Skeletal muscle satellite cell (primary cell): ENCODE measurements at regions not wholly inside any gene's neighbourhood (a gene's known extent, or its start where the extent isn't known, plus 50 kb on each side); places are given as distances from the start of the nearest gene placed in this dataset.

Experiments
- H3K27me3 ChIP-seq: 2 replicates; pipeline ENCODE4 v1.7.0; 2013; ENCODE audit warnings: low read length; ENCODE audit not compliant: control insufficient read depth, insufficient read depth
- H3K36me3 ChIP-seq: 2 replicates; pipeline ENCODE4 v1.7.0; 2013; ENCODE audit warnings: mild to moderate bottlenecking, control low read depth, low read length; ENCODE audit not compliant: insufficient read depth
- H3K4me1 ChIP-seq: 2 replicates; pipeline ENCODE4 v1.7.0; 2013; ENCODE audit warnings: low read length; ENCODE audit not compliant: control insufficient read depth, insufficient read depth
- H3K4me2 ChIP-seq: 2 replicates; pipeline ENCODE4 v1.7.0; 2013; ENCODE audit warnings: mild to moderate bottlenecking, low read length
- H3K4me3 ChIP-seq: 2 replicates; pipeline ENCODE4 v1.7.0; 2013; ENCODE audit warnings: low read length
- H3K9ac ChIP-seq: 2 replicates; pipeline ENCODE4 v1.7.0; 2013; ENCODE audit warnings: mild to moderate bottlenecking, low read depth, low read length, moderate library complexity
- H3K9me3 ChIP-seq: replicated peaks from 2 replicates; pipeline ENCODE4 v1.7.0; 2013; ENCODE audit warnings: mild to moderate bottlenecking, control low read depth, low read length

- Histone ChIP-seq H3K4me2 (no peak overlapping the region), H3K27me3 (no peaks in the 10 kb centered on the region), H3K4me1 (peaks cover 12% of the 10 kb centered on the region), H3K4me3 (no peak overlapping the region), H3K36me3 (no peaks in the 10 kb centered on the region), H3K9ac (no peak overlapping the region), H3K9me3 (no peaks in the 10 kb centered on the region)
These were observed 736.5 kb downstream of the HACE1 start for GRCh38 chr6:104123227-104123626.

DNA sequence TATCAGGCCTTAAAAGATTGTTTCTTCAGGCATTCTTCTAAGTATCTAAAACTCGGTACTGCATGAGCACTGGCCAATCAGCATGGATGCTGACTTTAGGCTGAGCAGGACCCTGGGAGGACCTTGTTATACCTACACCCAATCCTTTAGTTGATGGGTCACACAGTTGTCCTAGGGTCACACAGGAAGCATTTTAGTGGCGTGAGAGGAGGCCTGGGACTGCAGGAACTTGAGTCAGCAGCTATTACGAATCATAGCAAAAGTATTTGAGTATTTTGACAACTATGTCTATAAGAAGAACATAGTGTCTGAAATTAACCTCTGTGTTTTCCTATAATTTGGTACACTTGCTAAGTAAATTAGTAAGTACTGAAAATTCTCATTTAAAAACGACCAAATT lies 741.4 kb downstream of the HACE1 start:
- Histone ChIP-seq H3K36me3 (no peaks in the 10 kb centered on the region), H3K4me1 (peaks cover 16% of the 10 kb centered on the region), H3K9me3 (no peaks in the 10 kb centered on the region), H3K4me2 (no peak overlapping the region), H3K4me3 (no peak overlapping the region), H3K27me3 (no peaks in the 10 kb centered on the region), H3K9ac (peak overlapping the region; percentile 30)

GRCh38 chr6:104109806-104110205 lies 749.9 kb downstream of the HACE1 start:
- H3K36me3 ChIP-seq: no peaks in the 10 kb centered on the region
- H3K4me2 ChIP-seq: no peak overlapping the region
- no peak overlapping the region for H3K4me3 ChIP-seq
- no peaks in the 10 kb centered on the region for H3K4me1 ChIP-seq
- H3K9me3 ChIP-seq: no peaks in the 10 kb centered on the region
- H3K27me3 ChIP-seq: no peaks in the 10 kb centered on the region
- H3K9ac ChIP-seq: no peak overlapping the region

DNA sequence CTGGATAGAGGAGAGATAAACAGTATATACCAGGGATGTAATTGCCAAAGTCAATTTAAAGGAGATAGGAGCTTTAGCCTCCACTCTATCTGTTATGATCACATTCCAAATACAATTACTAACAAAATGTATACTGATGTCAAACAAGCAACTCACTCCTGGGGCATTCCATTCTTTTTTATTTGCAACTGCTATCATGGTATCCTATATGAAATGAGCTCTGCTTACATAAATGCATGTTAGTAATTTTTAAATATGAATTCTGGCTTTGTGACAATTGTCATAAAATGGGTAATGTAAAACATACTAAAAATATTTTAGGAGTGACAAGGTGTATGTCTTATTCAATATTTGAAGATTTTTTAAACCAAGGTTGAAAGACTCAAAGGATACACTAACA lies 751.1 kb downstream of the HACE1 start:
- Histone ChIP-seq H3K4me2 (no peak overlapping the region), H3K27me3 (no peaks in the 10 kb centered on the region), H3K4me1 (no peaks in the 10 kb centered on the region), H3K9me3 (no peaks in the 10 kb centered on the region), H3K36me3 (no peaks in the 10 kb centered on the region), H3K9ac (no peak overlapping the region), H3K4me3 (no peak overlapping the region)

- H3K4me3 ChIP-seq: no peak overlapping the region
- no peaks in the 10 kb centered on the region for H3K9me3 ChIP-seq
- H3K9ac ChIP-seq: no peak overlapping the region
- no peaks in the 10 kb centered on the region for H3K36me3 ChIP-seq
- no peaks in the 10 kb centered on the region for H3K4me1 ChIP-seq
- no peak overlapping the region for H3K4me2 ChIP-seq
- no peaks in the 10 kb centered on the region for H3K27me3 ChIP-seq
These were observed 763.9 kb downstream of the HACE1 start for GRCh38 chr6:104095661-104096416.

GRCh38 chr6:104087765-104088164 lies 772.0 kb downstream of the HACE1 start:
- H3K9ac ChIP-seq: no peak overlapping the region

DNA sequence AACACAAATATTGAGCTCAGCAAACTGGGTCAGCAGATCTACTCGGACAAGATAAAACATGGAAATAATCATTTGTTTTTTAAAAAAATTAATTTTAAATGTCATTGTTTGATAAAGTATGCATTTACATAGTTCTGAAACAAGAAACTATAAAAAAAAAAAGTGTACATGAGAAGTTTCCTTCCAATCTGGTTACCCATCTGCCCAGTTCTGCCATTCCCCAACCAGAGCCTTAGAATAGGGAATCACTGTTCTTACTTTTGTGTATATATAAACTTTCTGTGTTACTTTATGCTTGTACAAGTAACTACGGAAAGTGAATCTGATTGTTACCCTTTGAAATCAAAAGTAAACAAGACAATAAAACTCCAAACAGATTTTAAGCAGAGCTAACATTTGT lies 791.4 kb downstream of the HACE1 start:
- Histone ChIP-seq H3K4me2 (no peak overlapping the region), H3K4me3 (no peak overlapping the region), H3K9me3 (no peaks in the 10 kb centered on the region), H3K4me1 (no peaks in the 10 kb centered on the region), H3K27me3 (no peaks in the 10 kb centered on the region), H3K9ac (no peak overlapping the region), H3K36me3 (no peaks in the 10 kb centered on the region)

More at GRCh38 chr6:104087765-104088164, 772.0 kb downstream of the HACE1 start:
- H3K27me3 ChIP-seq: no peaks in the 10 kb centered on the region
- H3K4me1 ChIP-seq: no peaks in the 10 kb centered on the region
- H3K4me3 ChIP-seq: no peak overlapping the region
- no peaks in the 10 kb centered on the region for H3K36me3 ChIP-seq
- H3K9me3 ChIP-seq: no peaks in the 10 kb centered on the region
- no peak overlapping the region for H3K4me2 ChIP-seq

- Histone ChIP-seq H3K4me2 (no peak overlapping the region), H3K27me3 (no peaks in the 10 kb centered on the region), H3K4me1 (no peaks in the 10 kb centered on the region), H3K9ac (no peak overlapping the region), H3K4me3 (no peak overlapping the region), H3K36me3 (no peaks in the 10 kb centered on the region), H3K9me3 (no peaks in the 10 kb centered on the region)
These were observed 794.8 kb downstream of the HACE1 start for GRCh38 chr6:104064876-104065275.

DNA sequence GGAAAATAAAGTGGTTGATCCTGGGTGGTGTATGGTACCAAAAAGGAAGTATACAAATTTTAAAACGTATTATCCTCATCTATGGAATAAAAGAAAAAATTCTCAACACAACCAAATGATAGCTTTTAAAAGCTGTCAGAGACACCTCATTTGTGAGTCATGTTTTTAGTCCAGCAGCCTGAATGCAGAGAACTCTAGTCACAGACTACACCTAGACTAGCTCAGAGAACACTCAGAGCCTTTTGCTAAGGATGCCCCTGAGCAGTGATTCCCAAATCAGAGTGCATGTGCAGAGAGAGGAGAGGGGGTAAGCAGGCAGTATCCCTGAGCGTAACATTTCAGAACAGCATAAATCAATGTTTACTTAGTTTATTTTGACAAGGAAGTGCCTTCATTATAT lies 809.3 kb downstream of the HACE1 start:
- no peaks in the 10 kb centered on the region for H3K4me1 ChIP-seq
- H3K9ac ChIP-seq: no peak overlapping the region
- no peaks in the 10 kb centered on the region for H3K27me3 ChIP-seq
- H3K9me3 ChIP-seq: no peaks in the 10 kb centered on the region
- H3K4me2 ChIP-seq: no peak overlapping the region
- H3K4me3 ChIP-seq: no peak overlapping the region
- no peaks in the 10 kb centered on the region for H3K36me3 ChIP-seq

DNA sequence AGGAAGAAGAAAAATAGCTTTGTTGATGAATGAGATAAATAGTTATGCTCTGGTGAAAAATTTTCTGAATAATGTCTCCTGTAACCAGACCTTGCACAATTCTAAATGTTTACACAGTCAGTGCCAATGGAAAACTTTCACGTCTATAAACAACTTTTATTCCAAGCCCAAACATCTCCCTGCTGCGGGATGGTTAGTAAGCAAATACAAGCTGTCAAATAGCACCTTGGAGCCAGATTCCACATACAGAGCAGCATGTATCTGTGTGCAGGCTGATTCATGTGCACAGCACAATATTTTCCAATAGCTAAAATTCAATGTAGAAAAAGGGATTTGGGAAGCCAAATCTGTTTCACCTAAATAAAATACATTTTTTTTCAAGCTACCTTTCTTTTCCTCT lies 813.3 kb downstream of the HACE1 start:
- Histone ChIP-seq H3K9ac (no peak overlapping the region), H3K4me3 (no peak overlapping the region), H3K4me2 (no peak overlapping the region), H3K27me3 (no peaks in the 10 kb centered on the region), H3K36me3 (no peaks in the 10 kb centered on the region), H3K4me1 (no peaks in the 10 kb centered on the region), H3K9me3 (peaks cover 3% of the 10 kb centered on the region)

DNA sequence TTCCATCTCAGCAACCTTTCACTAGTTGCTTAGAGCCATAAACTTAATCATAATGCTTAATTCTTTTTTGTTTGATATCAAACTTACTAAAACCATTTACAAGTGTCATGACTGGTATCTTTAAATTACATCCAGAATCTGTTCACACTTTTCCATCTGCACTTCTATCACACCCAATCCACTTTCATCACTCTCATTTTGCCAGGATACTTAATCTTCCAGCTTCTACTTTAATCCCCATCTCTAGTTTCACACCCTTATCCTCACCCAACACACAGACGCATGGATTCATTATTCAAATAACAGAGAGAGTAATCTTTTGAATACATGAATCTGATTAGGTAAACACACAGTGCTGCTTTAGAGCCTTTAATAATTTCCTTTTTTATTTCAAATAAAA lies 828.4 kb downstream of the HACE1 start:
- Histone ChIP-seq H3K9ac (no peak overlapping the region), H3K4me3 (no peak overlapping the region), H3K9me3 (no peaks in the 10 kb centered on the region), H3K27me3 (no peaks in the 10 kb centered on the region), H3K4me1 (no peaks in the 10 kb centered on the region), H3K36me3 (no peaks in the 10 kb centered on the region), H3K4me2 (no peak overlapping the region)

- Histone ChIP-seq H3K4me2 (no peak overlapping the region), H3K4me1 (no peaks in the 10 kb centered on the region), H3K36me3 (no peaks in the 10 kb centered on the region), H3K9me3 (peaks cover 5% of the 10 kb centered on the region), H3K27me3 (no peaks in the 10 kb centered on the region), H3K4me3 (no peak overlapping the region), H3K9ac (no peak overlapping the region)
These were observed 837.6 kb downstream of the HACE1 start for GRCh38 chr6:104022126-104022525.
